Ovary (tissue), 7 donors: ENCODE measurements at regions not wholly inside any gene's neighbourhood (a gene's known extent, or its start where the extent isn't known, plus 50 kb on each side); places are given as distances from the start of the nearest gene placed in this dataset.

Source experiments
- DNase-seq, 5 donors: peaks; one replicate each; pipeline ENCODE4 v3.0.0-alpha.2; 2019 to 2020
- H3K27ac ChIP-seq, 2 donors: fragments of 200-600 bp; one replicate each; pipeline versions ENCODE4 v1.5.1 to v1.8.0; 2019 to 2022
- H3K27me3 ChIP-seq: fragments of 200-600 bp; one replicate; pipeline ENCODE4 v1.8.0; 2022
- H3K36me3 ChIP-seq: fragments of 200-600 bp; sonication (generic); one replicate; pipeline ENCODE4 v1.5.1; 2019
- H3K4me1 ChIP-seq: one replicate; pipeline ENCODE4 v1.8.1; 2013; ENCODE audit warnings: mild to moderate bottlenecking, moderate library complexity; ENCODE audit not compliant: insufficient read depth
- H3K4me3 ChIP-seq: fragments of 200-600 bp; sonication (generic); one replicate; pipeline ENCODE4 v1.5.1; 2017
- H3K9me3 ChIP-seq, 2 donors: fragments of 200-600 bp in 1 of 2; sonication (generic) in 1 of 2; one replicate each; pipeline versions ENCODE4 v1.5.1 to v1.8.1; 2013 to 2019; ENCODE audit warnings: mild to moderate bottlenecking in 1 of 2, moderate library complexity in 1 of 2
- CTCF ChIP-seq, 3 donors: fragments of 450-650 bp in 2 of 3; fragments of 200-600 bp in 1 of 3; IDR thresholded peaks; one replicate each; pipeline versions ENCODE4 v1.5.1 to v1.8.0; 2016 to 2022; ENCODE audit warnings: antibody characterized with exemption in 3 of 3, mild to moderate bottlenecking in 1 of 3
- EP300 ChIP-seq: sonication (generic); formaldehyde crosslinking; IDR thresholded peaks from one replicate; pipeline ENCODE4 v1.6.1; 2017; ENCODE audit warnings: antibody characterized with exemption
- POLR2A ChIP-seq: fragments of 450-650 bp; IDR thresholded peaks from one replicate; pipeline ENCODE4 v1.6.1; 2017; ENCODE audit warnings: antibody characterized with exemption, mild to moderate bottlenecking, moderate library complexity
- WGBS, 3 donors: extraction: QIAGEN DNeasy Blood & Tissue Kit in 1 of 3; methylation state at CpG; one replicate each; pipeline versions ENCODE4 v1.1.5 to v1.1.7; 2013 to 2017; 5-methylcytosine and 5-hydroxymethylcytosine counted together
- intact Hi-C, 4 donors: fragments of 100-400 bp; cut with DNase I; formaldehyde crosslinking; loops; one replicate each; pipeline versions ENCODE4 v1.11.0 to v1.15.1; 2022 to 2023
- donor health status: DM: no; HTN: no; CAD: no; lungs with moderate emphysema.
- donor health status: DM: no; HTN: no; CAD: no.
- donor health status: Bipolar disorder and iron deficiency.
- donor health status: DM: no; HTN: no; CAD: no.
- donor health status: DM: yes; HTN: yes; CAD: no.

GRCh38 chr7:25069900-25070443, 55.1 kb downstream of the CYCS start:
- no peak overlapping the region for H3K4me3 ChIP-seq
- H3K36me3 ChIP-seq, result no peaks in the 10 kb centered on the region
- H3K27ac ChIP-seq, result peak overlapping the region in 1 of 2 donors; percentile 4
- H3K27me3 ChIP-seq, result no peaks in the 10 kb centered on the region
- peak; percentile 45 to 75 (median 51) for DNase-seq
- H3K9me3 ChIP-seq, result no peaks in the 10 kb centered on the region
- intact Hi-C loops, result loop anchor here (5.0 to 10.0 kb wide), 2 partner anchors 248 to 255 kb away; no protein-coding TSS in a partner anchor
- TF ChIP-seq POLR2A, result no peak
- peak; percentile 75 to 93 (median 81) for TF ChIP-seq CTCF (IDR thresholded peaks at IDR 0.05)
- WGBS, 3 donors, result 9 to 28% (median 24%) methylated on average over 11 of the region's 11 CpGs
- peaks cover 4% of the 10 kb centered on the region for H3K4me1 ChIP-seq

GRCh38 chr7:25068502-25069213, 56.4 kb downstream of the CYCS start:
- intact Hi-C loops, result loop anchor here in 1 of 4 donors (10.0 kb wide), 1 partner anchor 254 kb away; no protein-coding TSS in a partner anchor
- 46 to 56% (median 54%) methylated on average over 10 of the region's 10 CpGs for WGBS, 3 donors
- no peak overlapping the region for H3K4me3 ChIP-seq

GRCh38 chr7:25067726-25068501, 57.1 kb downstream of the CYCS start:
- intact Hi-C loops, result loop anchor here in 1 of 4 donors (10.0 kb wide), 1 partner anchor 253 kb away; no protein-coding TSS in a partner anchor
- Histone ChIP-seq H3K27me3 (no peaks in the 10 kb centered on the region), H3K4me3 (no peak overlapping the region), H3K9me3 (no peaks in the 10 kb centered on the region), H3K36me3 (no peaks in the 10 kb centered on the region), H3K27ac (peak overlapping the region in 1 of 2 donors; percentile 30), H3K4me1 (peaks cover under 1% of the 10 kb centered on the region)
- DNase-seq, result no peak
- TF ChIP-seq CTCF (IDR thresholded peaks at IDR 0.05) (no peak), POLR2A (no peak), EP300 (no peak)
- WGBS, 3 donors, result 12 to 31% (median 20%) methylated on average over 6 of the region's 6 CpGs

More at GRCh38 chr7:25068502-25069213, 56.4 kb downstream of the CYCS start:
- no peak for TF ChIP-seq CTCF (IDR thresholded peaks at IDR 0.05)
- no peak for TF ChIP-seq EP300
- no peak for TF ChIP-seq POLR2A
- peaks cover 4% of the 10 kb centered on the region for H3K4me1 ChIP-seq
- H3K36me3 ChIP-seq, result no peaks in the 10 kb centered on the region
- DNase-seq, result no peak
- peak overlapping the region in 1 of 2 donors; percentile 30 for H3K27ac ChIP-seq
- H3K27me3 ChIP-seq, result no peaks in the 10 kb centered on the region
- H3K9me3 ChIP-seq, result no peaks in the 10 kb centered on the region

- H3K27ac ChIP-seq, result no peak overlapping the region
- no peak for DNase-seq
- H3K27me3 ChIP-seq, result no peaks in the 10 kb centered on the region
- no peaks in the 10 kb centered on the region for H3K36me3 ChIP-seq
- WGBS, 3 donors, result 95 to 98% (median 96%) methylated on average over 1 of the region's 1 CpG
- H3K4me1 ChIP-seq, result no peaks in the 10 kb centered on the region
- TF ChIP-seq EP300 (no peak), POLR2A (no peak), CTCF (IDR thresholded peaks at IDR 0.05) (no peak)
- intact Hi-C loops, result loop anchor here in 1 of 4 donors (10.0 kb wide), 1 partner anchor 251 kb away; no protein-coding TSS in a partner anchor
- no peak overlapping the region for H3K4me3 ChIP-seq
- H3K9me3 ChIP-seq, result no peaks in the 10 kb centered on the region
These were observed 58.8 kb downstream of the CYCS start for GRCh38 chr7:25066253-25066652.
